GM23338 (cell line): ENCODE measurements at regions not wholly inside any gene's neighbourhood (a gene's known extent, or its start where the extent isn't known, plus 50 kb on each side); places are given as distances from the start of the nearest gene placed in this dataset.
A peak's percentile ranks its signal among the peaks of the same experiment; 100 is the strongest.

Experiments used
- ATAC-seq: fragments of 200-7000 bp; cut with Tn5 transposase; 3 replicates; pipeline ENCODE4 v1.9.1; 2020
- DNase-seq: peaks from one replicate; pipeline ENCODE4 v3.0.0-alpha.2; 2015; ENCODE audit warnings: low spot score
- H2AFZ ChIP-seq: fragments of 200-600 bp; sonication (generic); 2 replicates; pipeline ENCODE4 v1.8.0; 2016; ENCODE audit warnings: antibody characterized with exemption, mild to moderate bottlenecking, moderate library complexity
- H3F3A ChIP-seq: fragments of 200-600 bp; sonication (generic); replicated peaks from 2 replicates; pipeline ENCODE4 v1.8.0; 2017; ENCODE audit warnings: antibody characterized with exemption, mixed run types, low read depth
- H3K27ac ChIP-seq: fragments of 200-600 bp; sonication (generic); 2 replicates; pipeline ENCODE4 v1.6.1; 2016; ENCODE audit warnings: low read depth
- H3K27me3 ChIP-seq: fragments of 200-600 bp; sonication (generic); 2 replicates; pipeline ENCODE4 v1.8.0; 2016; ENCODE audit warnings: mild to moderate bottlenecking, mixed run types, moderate library complexity; ENCODE audit not compliant: insufficient read depth
- H3K36me3 ChIP-seq: fragments of 200-600 bp; sonication (generic); 2 replicates; pipeline ENCODE4 v1.8.0; 2016; ENCODE audit warnings: mild to moderate bottlenecking; ENCODE audit not compliant: insufficient read depth
- H3K4me1 ChIP-seq: fragments of 200-600 bp; sonication (generic); 2 replicates; pipeline ENCODE4 v1.8.0; 2016; ENCODE audit warnings: mild to moderate bottlenecking, moderate library complexity; ENCODE audit not compliant: insufficient read depth
- H3K4me2 ChIP-seq: fragments of 200-600 bp; sonication (generic); 2 replicates; pipeline ENCODE4 v1.7.1; 2017; ENCODE audit warnings: mixed run types
- H3K4me3 ChIP-seq: fragments of 200-600 bp; sonication (generic); 2 replicates; pipeline ENCODE4 v1.6.1; 2016; ENCODE audit warnings: mixed run types
- H3K79me2 ChIP-seq: fragments of 200-600 bp; sonication (generic); replicated peaks from 2 replicates; pipeline ENCODE4 v1.8.0; 2017; ENCODE audit warnings: mild to moderate bottlenecking; ENCODE audit not compliant: insufficient read depth
- H3K9me2 ChIP-seq: fragments of 200-600 bp; sonication (generic); 2 replicates; pipeline ENCODE4 v1.8.0; 2017; ENCODE audit not compliant: insufficient read depth
- H4K20me1 ChIP-seq: fragments of 200-600 bp; sonication (generic); replicated peaks from 2 replicates; pipeline ENCODE4 v1.8.0; 2017; ENCODE audit warnings: mild to moderate bottlenecking; ENCODE audit not compliant: insufficient read depth
- H3K27ac Mint-ChIP-seq: 2 replicates; pipeline ENCODE4 v1.8.0; 2020; ENCODE audit warnings: inconsistent platforms, mild to moderate bottlenecking, moderate library complexity, mixed read lengths
- H3K27me3 Mint-ChIP-seq: 3 replicates; pipeline ENCODE4 v1.8.0; 2022; ENCODE audit warnings: low read depth, mild to moderate bottlenecking, moderate library complexity, mixed read lengths, inconsistent platforms; ENCODE audit not compliant: insufficient read depth, poor library complexity
- H3K36me3 Mint-ChIP-seq: 3 replicates; pipeline ENCODE4 v1.8.0; 2021; ENCODE audit warnings: low read depth, mild to moderate bottlenecking, inconsistent platforms, moderate library complexity, mixed read lengths
- H3K4me1 Mint-ChIP-seq: 3 replicates; pipeline ENCODE4 v1.8.0; 2020; ENCODE audit warnings: mild to moderate bottlenecking, inconsistent platforms, mixed read lengths
- H3K4me3 Mint-ChIP-seq: 3 replicates; pipeline ENCODE4 v1.8.0; 2021; ENCODE audit warnings: moderate library complexity, mild to moderate bottlenecking, inconsistent platforms, mixed read lengths
- H3K9me3 Mint-ChIP-seq: 3 replicates; pipeline ENCODE4 v1.8.0; 2020; ENCODE audit warnings: moderate library complexity, mild to moderate bottlenecking, inconsistent platforms, mixed read lengths
- CREB1 ChIP-seq: fragments of 250-450 bp; sonication (Bioruptor Pico); IDR thresholded peaks from 2 replicates; pipeline ENCODE4 v1.5.0; 2020; ENCODE audit warnings: low read depth, mild to moderate bottlenecking, moderate library complexity
- CTCF ChIP-seq, 2 experiments: fragments of 200-600 bp in 1 of 2; sonication (generic) in 1 of 2; conservative IDR thresholded peaks; 2 replicates each; pipeline versions ENCODE4 v1.5.1 to v1.6.1; 2016 to 2017; ENCODE audit warnings: antibody characterized with exemption in 2 of 2, low read depth in 2 of 2, mild to moderate bottlenecking in 2 of 2, moderate library complexity in 1 of 2
- ETS1 ChIP-seq: IDR thresholded peaks from 2 replicates; pipeline ENCODE4 v1.6.1; 2016; ENCODE audit warnings: antibody characterized with exemption
- EZH2 ChIP-seq: fragments of 200-600 bp; sonication (generic); IDR thresholded peaks from one replicate; pipeline ENCODE4 v1.8.0; 2017; ENCODE audit warnings: antibody characterized with exemption, mild to moderate bottlenecking, low read depth; ENCODE audit not compliant: unreplicated experiment
- EZH2phosphoT487 ChIP-seq: fragments of 200-600 bp; sonication (generic); IDR thresholded peaks from one replicate; pipeline ENCODE4 v1.8.1; 2018; ENCODE audit warnings: antibody characterized with exemption; ENCODE audit not compliant: unreplicated experiment
- JUNB ChIP-seq: IDR thresholded peaks from one replicate; pipeline ENCODE4 v1.6.1; 2016; ENCODE audit warnings: antibody characterized with exemption; ENCODE audit not compliant: unreplicated experiment
- NANOG ChIP-seq: IDR thresholded peaks from 2 replicates; pipeline ENCODE4 v1.6.1; 2016; ENCODE audit warnings: antibody characterized with exemption, borderline replicate concordance
- POLR2AphosphoS5 ChIP-seq: IDR thresholded peaks from 2 replicates; pipeline ENCODE4 v1.6.1; 2016; ENCODE audit warnings: antibody characterized with exemption, low read depth
- STAT1 ChIP-seq: IDR thresholded peaks from one replicate; pipeline ENCODE4 v1.6.1; 2016; ENCODE audit warnings: antibody characterized with exemption; ENCODE audit not compliant: unreplicated experiment
- ZNF114 ChIP-seq: fragments of 250-450 bp; sonication (Bioruptor Pico); IDR thresholded peaks from 2 replicates; pipeline ENCODE4 v1.5.0; 2020; ENCODE audit warnings: mild to moderate bottlenecking, moderate library complexity
- ZNF331 ChIP-seq: fragments of 250-450 bp; sonication (Bioruptor Pico); IDR thresholded peaks from 2 replicates; pipeline ENCODE4 v1.5.0; 2020; ENCODE audit warnings: low read depth, mild to moderate bottlenecking, moderate library complexity
- ZNF462 ChIP-seq: fragments of 250-450 bp; sonication (Bioruptor Pico); IDR thresholded peaks from 2 replicates; pipeline ENCODE4 v1.5.0; 2020; ENCODE audit warnings: mild to moderate bottlenecking, moderate library complexity

- H2AFZ ChIP-seq, result peak overlapping the region; percentile 69; the same call in 1 of the 2 replicates
- TF ChIP-seq JUNB, result no peak
- H3K36me3 ChIP-seq, result no peaks in the 10 kb centered on the region; the same call in 1 of the 2 replicates
- peaks cover 9% of the 10 kb centered on the region; the same call in 2 of the 3 replicates for H3K4me1 Mint-ChIP-seq
- H3K9me2 ChIP-seq, result peaks cover 13% of the 10 kb centered on the region
- H3K27ac Mint-ChIP-seq, result 0 out of 2 replicates have a peak overlapping the region, but pooled peaks have one; percentile 12
- H4K20me1 ChIP-seq, result no peaks in the 10 kb centered on the region
- no peaks in the 10 kb centered on the region for H3K27me3 ChIP-seq
- H3K4me3 ChIP-seq, result no peak overlapping the region
- H3K9me3 Mint-ChIP-seq, result peaks cover 7% of the 10 kb centered on the region; the same call in 2 of the 3 replicates
- no peaks in the 10 kb centered on the region for H3F3A ChIP-seq
- DNase-seq (no peak), ATAC-seq (no peak)
- H3K27ac ChIP-seq, result no peak overlapping the region
- no peaks in the 10 kb centered on the region for H3K4me1 ChIP-seq
- peaks cover 2% of the 10 kb centered on the region; the same call in 1 of the 3 replicates for H3K36me3 Mint-ChIP-seq
- H3K4me3 Mint-ChIP-seq, result no peak overlapping the region
- H3K4me2 ChIP-seq, result no peak overlapping the region
- H3K79me2 ChIP-seq, result no peaks in the 10 kb centered on the region
- no peaks in the 10 kb centered on the region for H3K27me3 Mint-ChIP-seq
Measured at GRCh38 chr4:123870216-123870876, 473.8 kb downstream of the SPRY1 start.

GRCh38 chr4:123871341-123871740 is 474.7 kb downstream of the SPRY1 start:
- Histone ChIP-seq H3F3A (no peaks in the 10 kb centered on the region), H2AFZ (peak overlapping the region; percentile 4; the same call in 1 of the 2 replicates), H3K27ac (no peak overlapping the region), H4K20me1 (no peaks in the 10 kb centered on the region), H3K79me2 (no peaks in the 10 kb centered on the region), H3K9me2 (peaks cover 8% of the 10 kb centered on the region), H3K4me2 (no peak overlapping the region), H3K4me3 (no peak overlapping the region), H3K4me1 (no peaks in the 10 kb centered on the region), H3K36me3 (no peaks in the 10 kb centered on the region; the same call in 1 of the 2 replicates), H3K27me3 (no peaks in the 10 kb centered on the region)
- Mint-ChIP-seq H3K4me3 (no peak overlapping the region), H3K27me3 (no peaks in the 10 kb centered on the region), H3K36me3 (peaks cover 2% of the 10 kb centered on the region; the same call in 1 of the 3 replicates), H3K4me1 (peaks cover 12% of the 10 kb centered on the region), H3K27ac (no peak overlapping the region), H3K9me3 (peaks cover 6% of the 10 kb centered on the region; the same call in 2 of the 3 replicates)
- ATAC-seq, result no peak
- no peak for DNase-seq
- TF ChIP-seq CTCF (conservative IDR thresholded peaks at IDR 0.05; ENCODE audit: low read depth in 2 of 2) (no peak), EZH2phosphoT487 (no peak), ZNF462 (no peak), ZNF331 (CRISPR knock-in tag) (no peak), EZH2 (no peak), JUNB (no peak), CREB1 (CRISPR knock-in tag) (no peak), NANOG (no peak), POLR2AphosphoS5 (no peak), ZNF114 (CRISPR knock-in tag) (no peak), ETS1 (no peak), STAT1 (no peak)
